ENCODE measurements at regions not wholly inside any gene's neighbourhood (a gene's known extent, or its start where the extent isn't known, plus 50 kb on each side); places are given as distances from the start of the nearest gene placed in this dataset.
"Not testable (repeated sequence)": the region's sequence is repeated elsewhere in the genome, so short reads cannot be mapped to it uniquely, and the experiment has no call there.

- Histone ChIP-seq H3K4me3 (ENCODE audit: low read depth, low read length, poor library complexity, severe bottlenecking) (no peak overlapping the region), H2AFZ (ENCODE audit: low read length) (no peak overlapping the region), H3K4me1 (ENCODE audit: insufficient read depth, low read length, severe bottlenecking) (no peaks in the 10 kb centered on the region), H3K36me3 (ENCODE audit: insufficient read depth, low read length) (no peaks in the 10 kb centered on the region), H3K27ac (ENCODE audit: low read depth, low read length, poor library complexity, severe bottlenecking) (no peak overlapping the region), H3F3A (ENCODE audit: insufficient read depth, low read length) (0 out of 2 replicates have a peak, but pooled peaks cover 3% of the 10 kb centered on the region), H3K9ac (ENCODE audit: low read length) (no peak overlapping the region), H4K20me1 (ENCODE audit: insufficient read depth, low read length) (no peaks in the 10 kb centered on the region), H3K9me2 (ENCODE audit: low read depth, low read length) (no peaks in the 10 kb centered on the region), H3K4me2 (ENCODE audit: low read length) (no peak overlapping the region), H3K27me3 (ENCODE audit: insufficient read depth, low read length) (no peaks in the 10 kb centered on the region), H3K79me2 (ENCODE audit: insufficient read depth, low read length) (no peaks in the 10 kb centered on the region), H3K9me3 (ENCODE audit: low read length) (no peaks in the 10 kb centered on the region)
- TF ChIP-seq, protein P1, sequence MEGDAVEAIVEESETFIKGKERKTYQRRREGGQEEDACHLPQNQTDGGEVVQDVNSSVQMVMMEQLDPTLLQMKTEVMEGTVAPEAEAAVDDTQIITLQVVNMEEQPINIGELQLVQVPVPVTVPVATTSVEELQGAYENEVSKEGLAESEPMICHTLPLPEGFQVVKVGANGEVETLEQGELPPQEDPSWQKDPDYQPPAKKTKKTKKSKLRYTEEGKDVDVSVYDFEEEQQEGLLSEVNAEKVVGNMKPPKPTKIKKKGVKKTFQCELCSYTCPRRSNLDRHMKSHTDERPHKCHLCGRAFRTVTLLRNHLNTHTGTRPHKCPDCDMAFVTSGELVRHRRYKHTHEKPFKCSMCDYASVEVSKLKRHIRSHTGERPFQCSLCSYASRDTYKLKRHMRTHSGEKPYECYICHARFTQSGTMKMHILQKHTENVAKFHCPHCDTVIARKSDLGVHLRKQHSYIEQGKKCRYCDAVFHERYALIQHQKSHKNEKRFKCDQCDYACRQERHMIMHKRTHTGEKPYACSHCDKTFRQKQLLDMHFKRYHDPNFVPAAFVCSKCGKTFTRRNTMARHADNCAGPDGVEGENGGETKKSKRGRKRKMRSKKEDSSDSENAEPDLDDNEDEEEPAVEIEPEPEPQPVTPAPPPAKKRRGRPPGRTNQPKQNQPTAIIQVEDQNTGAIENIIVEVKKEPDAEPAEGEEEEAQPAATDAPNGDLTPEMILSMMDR (IDR thresholded peaks at IDR 0.05; ENCODE audit: low read length): no peak
- no peak for TF ChIP-seq EZH2 (IDR thresholded peaks at IDR 0.05; ENCODE audit: borderline replicate concordance, low read length)
These were observed 163.1 kb downstream of the RPLP1 start for GRCh38 chr15:69615736-69616135.

GRCh38 chr15:69616558-69616957 lies 163.9 kb downstream of the RPLP1 start:
- Histone ChIP-seq H3K27me3 (ENCODE audit: insufficient read depth, low read length) (no peaks in the 10 kb centered on the region), H3K36me3 (ENCODE audit: insufficient read depth, low read length) (no peaks in the 10 kb centered on the region), H3K9ac (ENCODE audit: low read length) (no peak overlapping the region), H3K27ac (ENCODE audit: low read depth, low read length, poor library complexity, severe bottlenecking) (no peak overlapping the region), H3K9me2 (ENCODE audit: low read depth, low read length) (no peaks in the 10 kb centered on the region), H3K4me3 (ENCODE audit: low read depth, low read length, poor library complexity, severe bottlenecking) (no peak overlapping the region), H3K9me3 (ENCODE audit: low read length) (no peaks in the 10 kb centered on the region), H3K4me1 (ENCODE audit: insufficient read depth, low read length, severe bottlenecking) (no peaks in the 10 kb centered on the region), H3F3A (ENCODE audit: insufficient read depth, low read length) (0 out of 2 replicates have a peak, but pooled peaks cover 3% of the 10 kb centered on the region), H4K20me1 (ENCODE audit: insufficient read depth, low read length) (no peaks in the 10 kb centered on the region), H3K4me2 (ENCODE audit: low read length) (no peak overlapping the region), H2AFZ (ENCODE audit: low read length) (no peak overlapping the region), H3K79me2 (ENCODE audit: insufficient read depth, low read length) (no peaks in the 10 kb centered on the region)
- TF ChIP-seq, protein P1 (IDR thresholded peaks at IDR 0.05; ENCODE audit: low read length): no peak
- TF ChIP-seq EZH2 (IDR thresholded peaks at IDR 0.05; ENCODE audit: borderline replicate concordance, low read length): no peak

DNA sequence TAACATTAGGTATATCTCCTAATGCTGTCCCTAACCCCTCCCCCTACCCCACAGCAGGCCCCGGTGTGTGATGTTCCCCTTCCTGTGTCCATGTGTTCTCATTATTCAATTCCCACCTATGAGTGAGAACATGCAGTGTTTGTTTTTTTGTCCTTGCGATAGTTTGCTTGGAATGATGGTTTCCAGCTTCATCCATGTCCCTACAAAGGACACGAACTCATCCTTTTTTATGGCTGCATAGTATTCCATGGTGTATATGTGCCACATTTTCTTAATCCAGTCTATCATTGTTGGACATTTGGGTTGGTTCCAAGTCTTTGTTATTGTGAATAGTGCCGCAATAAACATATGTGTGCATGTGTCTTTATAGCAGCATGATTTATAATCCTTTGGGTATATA lies 164.5 kb downstream of the RPLP1 start:
- not testable (repeated sequence) for H3F3A ChIP-seq (ENCODE audit: insufficient read depth, low read length); H3K27me3 ChIP-seq (ENCODE audit: insufficient read depth, low read length); H3K36me3 ChIP-seq (ENCODE audit: insufficient read depth, low read length); H4K20me1 ChIP-seq (ENCODE audit: insufficient read depth, low read length); H2AFZ ChIP-seq (ENCODE audit: low read length); H3K4me1 ChIP-seq (ENCODE audit: insufficient read depth, low read length, severe bottlenecking); H3K27ac ChIP-seq (ENCODE audit: low read depth, low read length, poor library complexity, severe bottlenecking); H3K4me3 ChIP-seq (ENCODE audit: low read depth, low read length, poor library complexity, severe bottlenecking); H3K9ac ChIP-seq (ENCODE audit: low read length); H3K9me2 ChIP-seq (ENCODE audit: low read depth, low read length); H3K79me2 ChIP-seq (ENCODE audit: insufficient read depth, low read length); H3K9me3 ChIP-seq (ENCODE audit: low read length); H3K4me2 ChIP-seq (ENCODE audit: low read length)

GRCh38 chr15:69623392-69624154 lies 171.0 kb downstream of the RPLP1 start:
- Histone ChIP-seq H3K4me1 (ENCODE audit: insufficient read depth, low read length, severe bottlenecking) (no peaks in the 10 kb centered on the region), H3K27me3 (ENCODE audit: insufficient read depth, low read length) (peaks cover 8% of the 10 kb centered on the region; the same call in 1 of the 2 replicates), H3K4me2 (ENCODE audit: low read length) (no peak overlapping the region), H3K79me2 (ENCODE audit: insufficient read depth, low read length) (no peaks in the 10 kb centered on the region), H3K9me2 (ENCODE audit: low read depth, low read length) (no peaks in the 10 kb centered on the region), H4K20me1 (ENCODE audit: insufficient read depth, low read length) (no peaks in the 10 kb centered on the region), H3K9me3 (ENCODE audit: low read length) (no peaks in the 10 kb centered on the region), H3K27ac (ENCODE audit: low read depth, low read length, poor library complexity, severe bottlenecking) (no peak overlapping the region), H3K9ac (ENCODE audit: low read length) (no peak overlapping the region), H3K36me3 (ENCODE audit: insufficient read depth, low read length) (no peaks in the 10 kb centered on the region), H3K4me3 (ENCODE audit: low read depth, low read length, poor library complexity, severe bottlenecking) (no peak overlapping the region), H2AFZ (ENCODE audit: low read length) (no peak overlapping the region), H3F3A (ENCODE audit: insufficient read depth, low read length) (no peaks in the 10 kb centered on the region)
- no peak for TF ChIP-seq EZH2 (IDR thresholded peaks at IDR 0.05; ENCODE audit: borderline replicate concordance, low read length)
